HG03439 (cell line): ENCODE measurements at regions not wholly inside any gene's neighbourhood (a gene's known extent, or its start where the extent isn't known, plus 50 kb on each side); places are given as distances from the start of the nearest gene placed in this dataset.
"Not testable (repeated sequence)": the region's sequence is repeated elsewhere in the genome, so short reads cannot be mapped to it uniquely, and the experiment has no call there.

ENCODE experiments used
- ATAC-seq: cut with Tn5 transposase; IDR thresholded peaks from one replicate; pipeline ENCODE4 v1.9.1; 2021; ENCODE audit warnings: mild to moderate bottlenecking, moderate library complexity; ENCODE audit not compliant: unreplicated experiment

DNA sequence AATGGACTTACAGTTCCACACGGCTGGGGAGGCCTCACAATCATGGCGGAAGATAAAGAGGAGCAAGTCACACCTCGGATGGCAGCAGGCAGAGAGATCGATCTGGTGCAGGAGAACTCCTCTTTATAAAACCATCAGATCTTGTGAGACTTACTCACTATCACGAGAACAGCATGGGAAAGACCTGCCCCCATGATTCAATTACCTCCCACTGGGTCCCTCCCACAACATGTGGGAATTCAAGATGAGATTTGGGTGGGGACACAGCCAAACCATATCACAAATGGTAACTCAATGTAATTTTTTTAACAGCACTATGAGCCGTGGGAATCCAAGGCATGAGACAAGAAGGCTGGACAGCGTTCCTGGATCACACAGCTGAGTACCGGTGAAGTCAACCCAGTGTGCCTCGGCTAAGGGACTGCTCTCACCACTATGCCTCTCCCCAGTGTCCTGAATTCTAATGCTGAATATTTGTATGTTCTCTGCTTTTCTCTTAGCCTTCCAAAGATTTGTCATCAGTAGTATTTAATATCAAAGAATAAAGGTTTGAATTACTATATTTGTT lies 84.3 kb downstream of the IRS2 start:
- not testable (repeated sequence) for ATAC-seq

GRCh38 chr13:109700176-109700575 lies 86.2 kb downstream of the IRS2 start:
- ATAC-seq, result no peak

- no peak for ATAC-seq
Observed at GRCh38 chr13:109699628-109700071, 86.7 kb downstream of the IRS2 start.

DNA sequence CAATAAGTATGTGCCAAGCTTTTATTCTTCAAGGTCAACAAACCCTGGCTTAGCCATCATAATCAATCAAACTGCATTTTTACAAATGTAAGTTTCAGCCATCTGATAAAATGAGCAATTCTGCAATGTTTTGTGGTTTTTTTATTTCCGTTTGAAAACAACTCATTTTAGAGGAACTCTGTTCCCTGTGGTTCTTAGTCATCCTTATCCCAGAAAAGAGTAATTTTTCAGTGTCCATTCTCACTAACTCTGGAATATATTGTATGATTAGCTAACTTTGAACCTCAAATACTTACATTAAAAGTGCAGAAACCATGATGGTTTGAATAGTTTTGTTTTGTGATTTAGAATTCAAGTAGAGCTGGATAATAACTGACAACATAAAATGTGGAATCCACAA lies 87.6 kb downstream of the IRS2 start:
- ATAC-seq, result no peak

GRCh38 chr13:109697936-109698335 lies 88.4 kb downstream of the IRS2 start:
- no peak for ATAC-seq

GRCh38 chr13:109695402-109696190 lies 90.8 kb downstream of the IRS2 start:
- no peak for ATAC-seq

GRCh38 chr13:109694972-109695371 lies 91.4 kb downstream of the IRS2 start:
- no peak for ATAC-seq

GRCh38 chr13:109693213-109693612 lies 93.2 kb downstream of the IRS2 start:
- ATAC-seq, result no peak

GRCh38 chr13:109691689-109692088 lies 94.7 kb downstream of the IRS2 start:
- no peak for ATAC-seq

GRCh38 chr13:109687559-109688448 lies 98.6 kb downstream of the IRS2 start:
- ATAC-seq, result no peak

- no peak for ATAC-seq
Observed at GRCh38 chr13:109685203-109685602, 101.2 kb downstream of the IRS2 start.

- no peak for ATAC-seq
Observed at GRCh38 chr13:109684824-109685202, 101.6 kb downstream of the IRS2 start.

DNA sequence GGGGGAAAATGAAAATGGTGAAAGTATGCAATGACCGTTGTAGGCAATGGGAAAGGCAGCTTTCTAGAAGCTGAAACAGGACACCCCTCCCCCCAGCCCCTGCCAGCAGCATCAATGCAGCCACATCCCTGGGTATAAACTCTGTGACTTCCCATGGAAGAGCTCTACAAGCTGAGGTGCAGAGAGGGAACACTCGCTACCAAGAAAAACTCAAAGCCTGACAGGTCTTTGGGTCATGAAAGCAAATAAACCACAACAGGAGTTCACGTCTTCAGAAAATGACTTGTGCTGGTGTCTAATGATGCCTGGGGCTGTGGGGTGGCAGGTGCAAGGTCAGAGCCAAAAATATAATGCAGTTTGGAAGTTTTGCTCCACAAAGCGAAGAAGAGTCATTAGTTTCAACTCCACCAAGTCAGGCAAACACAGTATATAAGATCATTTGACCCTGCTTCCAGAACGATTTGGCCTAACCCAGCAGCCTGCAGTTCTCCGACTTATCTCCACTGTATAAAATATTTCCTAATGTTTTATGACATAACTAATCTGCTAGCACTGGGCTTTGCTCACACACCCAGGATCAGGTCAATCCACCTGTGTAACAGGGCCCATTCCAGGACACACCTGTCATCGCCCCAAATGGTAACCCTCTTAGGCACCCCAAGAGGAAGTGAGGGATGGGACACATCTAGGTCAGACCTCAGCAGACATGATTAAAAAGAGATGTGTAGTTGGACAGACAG lies 102.1 kb downstream of the IRS2 start:
- ATAC-seq, result no peak

DNA sequence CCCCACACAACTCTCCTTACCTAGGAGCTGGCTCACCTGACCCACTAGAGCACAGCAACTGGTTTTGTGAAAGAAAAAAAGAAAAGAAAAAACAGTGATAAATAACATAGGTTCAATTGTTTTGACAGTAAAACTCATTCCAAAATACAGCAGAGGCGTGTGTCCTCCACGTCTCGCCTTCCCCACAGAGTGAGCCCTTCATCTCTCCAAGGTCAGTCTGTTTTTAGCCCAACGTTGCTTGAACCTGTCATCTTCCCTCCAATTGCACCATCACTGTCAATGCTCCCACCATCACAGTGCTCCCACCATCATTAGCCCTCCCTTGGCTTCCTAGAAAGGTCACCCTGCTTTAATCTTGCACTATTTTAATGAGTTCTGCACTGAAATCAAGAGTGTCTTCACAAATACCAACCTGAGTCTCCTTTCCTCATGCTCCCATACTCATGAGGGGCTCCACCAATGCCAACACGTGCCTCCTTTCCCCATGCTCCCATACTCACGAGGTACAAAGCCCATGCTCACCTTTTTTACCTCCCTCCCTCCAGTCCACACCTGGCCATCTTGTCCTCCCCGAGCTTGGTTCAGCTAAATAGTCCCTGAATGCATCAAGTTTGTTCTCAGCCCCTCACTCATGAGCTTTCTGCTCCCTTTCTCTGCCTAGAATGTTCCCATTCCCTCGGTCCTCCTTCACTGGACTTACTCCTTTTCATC lies 103.7 kb downstream of the IRS2 start:
- no peak for ATAC-seq

DNA sequence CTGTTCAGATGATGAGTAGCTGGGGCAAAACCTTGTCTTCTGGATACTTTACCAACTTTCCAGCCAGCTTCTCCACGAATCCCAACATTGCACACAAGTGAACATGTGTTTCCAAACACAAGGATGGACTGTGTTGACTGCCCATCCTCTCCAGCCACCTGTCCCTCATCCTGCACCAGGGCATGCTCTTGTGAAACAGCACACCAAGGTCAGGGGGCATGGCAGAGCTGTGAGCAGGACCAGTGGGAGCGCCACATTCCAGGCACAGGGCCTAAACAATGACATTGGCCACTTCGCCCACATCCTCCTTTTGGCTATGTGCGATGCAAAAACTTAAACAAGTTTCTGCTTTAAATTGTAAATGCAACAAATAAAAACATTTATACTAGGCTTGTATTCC lies 105.5 kb downstream of the IRS2 start:
- ATAC-seq, result no peak

DNA sequence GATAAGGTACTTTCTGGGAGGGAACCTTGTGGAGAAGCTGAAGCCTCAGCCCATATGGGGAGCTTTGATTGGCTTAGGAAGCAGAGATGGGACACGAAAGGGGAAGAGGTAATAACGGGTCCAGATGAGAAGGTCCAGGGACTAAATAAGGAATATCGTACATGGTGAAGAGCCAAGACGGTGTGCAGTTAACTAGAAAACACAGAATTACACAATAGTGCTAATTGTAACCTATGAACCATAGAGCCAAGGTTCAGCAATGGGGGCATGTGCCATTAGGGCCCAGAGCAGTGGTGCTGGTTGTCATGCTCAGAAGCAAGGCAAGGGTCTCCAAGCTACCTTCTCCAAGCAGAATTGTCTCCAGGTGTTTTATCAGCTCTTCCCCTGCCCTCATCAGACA lies 106.1 kb downstream of the IRS2 start:
- ATAC-seq, result no peak

GRCh38 chr13:109678459-109678858 lies 107.9 kb downstream of the IRS2 start:
- ATAC-seq, result no peak

DNA sequence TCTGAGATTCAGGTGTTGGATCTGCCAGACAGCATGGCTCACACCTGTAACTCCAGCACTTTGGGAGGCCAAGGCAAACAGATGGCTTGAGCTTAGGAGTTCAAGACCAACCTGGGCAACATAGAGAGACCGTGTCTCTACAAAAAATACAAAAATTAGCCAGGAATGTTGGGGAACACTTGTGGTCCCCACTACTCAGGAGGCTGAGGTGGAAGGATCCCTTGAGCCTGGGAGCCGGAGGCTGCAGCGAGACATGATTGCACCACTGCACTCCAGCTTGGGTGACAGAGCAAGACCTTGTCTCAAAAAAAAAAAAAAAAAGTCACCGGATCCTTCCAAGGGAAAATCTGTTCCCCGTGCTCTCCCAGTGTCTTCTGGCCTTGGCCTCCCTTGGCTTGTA lies 109.2 kb downstream of the IRS2 start:
- ATAC-seq, result no peak

- ATAC-seq, result no peak
Observed at GRCh38 chr13:109673477-109673876, 112.9 kb downstream of the IRS2 start.

GRCh38 chr13:109672545-109672944 lies 113.8 kb downstream of the IRS2 start:
- ATAC-seq, result no peak
